IPS-11a (cell line): ENCODE measurements at regions not wholly inside any gene's neighbourhood (a gene's known extent, or its start where the extent isn't known, plus 50 kb on each side); places are given as distances from the start of the nearest gene placed in this dataset.

Source experiments
- H3K4me3 ChIP-seq: one replicate; pipeline ENCODE4 v1.5.1; 2013; ENCODE audit warnings: low read depth, low read length, control low read depth

- H3K4me3 ChIP-seq, result no peak overlapping the region
Observed at GRCh38 chr3:186487819-186488218, 56.4 kb downstream of the CRYGS start.

- no peak overlapping the region for H3K4me3 ChIP-seq
Observed at GRCh38 chr3:186487037-186487436, 57.1 kb downstream of the CRYGS start.

GRCh38 chr3:186483611-186484340, 60.4 kb downstream of the CRYGS start:
- no peak overlapping the region for H3K4me3 ChIP-seq

- H3K4me3 ChIP-seq, result no peak overlapping the region
Observed at GRCh38 chr3:186481526-186481925, 62.7 kb downstream of the CRYGS start.

GRCh38 chr3:186477876-186478275, 66.3 kb downstream of the CRYGS start:
- H3K4me3 ChIP-seq, result no peak overlapping the region

GRCh38 chr3:186477033-186477432, 67.1 kb downstream of the CRYGS start:
- no peak overlapping the region for H3K4me3 ChIP-seq

- no peak overlapping the region for H3K4me3 ChIP-seq
Observed at GRCh38 chr3:186476541-186476940, 67.6 kb downstream of the CRYGS start.

GRCh38 chr3:186476044-186476468, 68.1 kb downstream of the CRYGS start:
- no peak overlapping the region for H3K4me3 ChIP-seq

GRCh38 chr3:186473166-186473565, 71.0 kb downstream of the CRYGS start:
- no peak overlapping the region for H3K4me3 ChIP-seq

GRCh38 chr3:186472456-186473008, 71.6 kb downstream of the CRYGS start:
- no peak overlapping the region for H3K4me3 ChIP-seq

GRCh38 chr3:186471771-186472170, 72.4 kb downstream of the CRYGS start:
- H3K4me3 ChIP-seq, result no peak overlapping the region

- no peak overlapping the region for H3K4me3 ChIP-seq
Observed at GRCh38 chr3:186469525-186469924, 74.7 kb downstream of the CRYGS start.

- no peak overlapping the region for H3K4me3 ChIP-seq
Observed at GRCh38 chr3:186467969-186468368, 76.2 kb downstream of the CRYGS start.

- no peak overlapping the region for H3K4me3 ChIP-seq
Observed at GRCh38 chr3:186466391-186466974, 77.7 kb downstream of the CRYGS start.

- no peak overlapping the region for H3K4me3 ChIP-seq
Observed at GRCh38 chr3:186465508-186465907, 78.7 kb downstream of the CRYGS start.

GRCh38 chr3:186464424-186465093, 79.6 kb downstream of the CRYGS start:
- no peak overlapping the region for H3K4me3 ChIP-seq

GRCh38 chr3:186461141-186461540, 83.0 kb downstream of the CRYGS start:
- no peak overlapping the region for H3K4me3 ChIP-seq

GRCh38 chr3:186459108-186459467, 85.1 kb downstream of the CRYGS start:
- H3K4me3 ChIP-seq, result no peak overlapping the region

GRCh38 chr3:186458306-186459107, 85.7 kb downstream of the CRYGS start:
- H3K4me3 ChIP-seq, result no peak overlapping the region

GRCh38 chr3:186457236-186457635, 86.9 kb downstream of the CRYGS start:
- H3K4me3 ChIP-seq, result no peak overlapping the region

- H3K4me3 ChIP-seq, result no peak overlapping the region
Observed at GRCh38 chr3:186456731-186457191, 87.4 kb downstream of the CRYGS start.
